Adrenal gland (tissue), 5 donors: ENCODE measurements at regions not wholly inside any gene's neighbourhood (a gene's known extent, or its start where the extent isn't known, plus 50 kb on each side); places are given as distances from the start of the nearest gene placed in this dataset.

Experiments used
- POLR2A ChIP-seq, 2 donors: fragments of 450-650 bp; IDR thresholded peaks; one replicate each; pipeline ENCODE4 v1.6.1; 2017; ENCODE audit warnings: antibody characterized with exemption in 2 of 2, mild to moderate bottlenecking in 2 of 2, moderate library complexity in 1 of 2
- TF ChIP-seq, protein P1 (sequence below), 6 experiments: fragments of 450-650 bp in 4 of 6; fragments of 200-600 bp in 2 of 6; sonication (generic) in 1 of 6; IDR thresholded peaks; 1 replicate in 5 of 6; 2 replicates in 1 of 6; pipeline versions ENCODE4 v1.5.1 to v1.8.0; 2016 to 2021; ENCODE audit warnings: antibody characterized with exemption in 6 of 6, mild to moderate bottlenecking in 2 of 6, moderate library complexity in 1 of 6
- donor health status: DM: no; HTN: no; CAD: no.

DNA sequence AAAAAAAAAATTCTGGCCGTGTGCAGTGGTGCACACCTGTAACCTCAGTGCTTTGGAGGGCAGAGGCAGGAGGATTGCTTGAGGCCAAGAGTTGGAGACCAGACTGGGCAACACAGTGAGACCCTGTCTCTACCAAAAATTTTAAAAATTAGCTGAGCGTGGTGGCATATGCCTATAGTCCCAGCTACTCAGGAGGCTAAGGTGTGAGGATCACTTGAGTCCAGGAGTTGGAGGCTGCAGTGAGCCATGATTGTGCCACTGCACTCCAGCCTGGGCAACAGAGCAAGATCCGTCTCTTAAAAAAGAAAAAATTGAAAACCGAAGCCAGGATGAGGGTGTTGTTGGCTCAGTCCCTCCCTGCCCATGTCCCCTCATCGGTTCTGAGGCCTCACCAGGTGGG is 55.9 kb upstream of the PAX7 start:
- TF ChIP-seq, protein P1, sequence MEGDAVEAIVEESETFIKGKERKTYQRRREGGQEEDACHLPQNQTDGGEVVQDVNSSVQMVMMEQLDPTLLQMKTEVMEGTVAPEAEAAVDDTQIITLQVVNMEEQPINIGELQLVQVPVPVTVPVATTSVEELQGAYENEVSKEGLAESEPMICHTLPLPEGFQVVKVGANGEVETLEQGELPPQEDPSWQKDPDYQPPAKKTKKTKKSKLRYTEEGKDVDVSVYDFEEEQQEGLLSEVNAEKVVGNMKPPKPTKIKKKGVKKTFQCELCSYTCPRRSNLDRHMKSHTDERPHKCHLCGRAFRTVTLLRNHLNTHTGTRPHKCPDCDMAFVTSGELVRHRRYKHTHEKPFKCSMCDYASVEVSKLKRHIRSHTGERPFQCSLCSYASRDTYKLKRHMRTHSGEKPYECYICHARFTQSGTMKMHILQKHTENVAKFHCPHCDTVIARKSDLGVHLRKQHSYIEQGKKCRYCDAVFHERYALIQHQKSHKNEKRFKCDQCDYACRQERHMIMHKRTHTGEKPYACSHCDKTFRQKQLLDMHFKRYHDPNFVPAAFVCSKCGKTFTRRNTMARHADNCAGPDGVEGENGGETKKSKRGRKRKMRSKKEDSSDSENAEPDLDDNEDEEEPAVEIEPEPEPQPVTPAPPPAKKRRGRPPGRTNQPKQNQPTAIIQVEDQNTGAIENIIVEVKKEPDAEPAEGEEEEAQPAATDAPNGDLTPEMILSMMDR (IDR thresholded peaks at IDR 0.05): no peak
- no peak for TF ChIP-seq POLR2A (IDR thresholded peaks at IDR 0.05)
